Kidney epithelial cell (primary cell): ENCODE measurements at regions not wholly inside any gene's neighbourhood (a gene's known extent, or its start where the extent isn't known, plus 50 kb on each side); places are given as distances from the start of the nearest gene placed in this dataset.

ENCODE experiments used
- DNase-seq: peaks from one replicate; pipeline ENCODE4 v3.0.0-alpha.2; 2010; ENCODE audit warnings: low read depth
- H3K27me3 ChIP-seq: 2 replicates; pipeline ENCODE4 v1.6.0; 2011; ENCODE audit warnings: low read length; ENCODE audit not compliant: control insufficient read depth, insufficient read depth
- H3K36me3 ChIP-seq: 2 replicates; pipeline ENCODE4 v1.5.1; 2011; ENCODE audit warnings: low read length; ENCODE audit not compliant: control insufficient read depth, insufficient read depth
- H3K4me3 ChIP-seq: 2 replicates; pipeline ENCODE4 v1.5.1; 2011; ENCODE audit warnings: low read depth, mild to moderate bottlenecking, control low read depth, low read length
- TF ChIP-seq, protein P1 (sequence below): IDR thresholded peaks from 2 replicates; pipeline ENCODE4 v1.5.1; 2011; ENCODE audit warnings: mild to moderate bottlenecking, moderate library complexity, low read length, control low read depth, inconsistent platforms; ENCODE audit not compliant: insufficient read depth, poor library complexity, severe bottlenecking

DNA sequence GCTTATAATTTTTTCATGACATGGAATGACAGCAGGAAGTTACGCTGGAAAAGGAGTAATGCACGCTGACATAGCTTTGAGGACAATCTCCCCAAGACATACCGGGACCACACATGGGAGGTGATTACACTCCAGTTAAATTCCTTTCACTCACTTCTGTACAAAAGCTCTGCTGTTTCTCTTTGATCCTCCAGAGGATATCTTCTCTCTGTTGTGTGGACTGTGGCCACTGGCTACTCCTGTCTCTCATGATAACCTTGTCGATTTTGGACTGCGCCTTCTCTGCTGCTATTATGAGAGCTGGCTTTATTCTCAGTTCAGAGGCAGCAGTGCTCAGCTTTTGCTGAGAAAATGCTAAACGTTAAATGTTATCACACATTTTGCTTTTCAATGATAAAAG lies 464.6 kb downstream of the FGF9 start:
- Histone ChIP-seq H3K4me3 (no peak overlapping the region), H3K36me3 (no peaks in the 10 kb centered on the region), H3K27me3 (no peaks in the 10 kb centered on the region)
- TF ChIP-seq, protein P1, sequence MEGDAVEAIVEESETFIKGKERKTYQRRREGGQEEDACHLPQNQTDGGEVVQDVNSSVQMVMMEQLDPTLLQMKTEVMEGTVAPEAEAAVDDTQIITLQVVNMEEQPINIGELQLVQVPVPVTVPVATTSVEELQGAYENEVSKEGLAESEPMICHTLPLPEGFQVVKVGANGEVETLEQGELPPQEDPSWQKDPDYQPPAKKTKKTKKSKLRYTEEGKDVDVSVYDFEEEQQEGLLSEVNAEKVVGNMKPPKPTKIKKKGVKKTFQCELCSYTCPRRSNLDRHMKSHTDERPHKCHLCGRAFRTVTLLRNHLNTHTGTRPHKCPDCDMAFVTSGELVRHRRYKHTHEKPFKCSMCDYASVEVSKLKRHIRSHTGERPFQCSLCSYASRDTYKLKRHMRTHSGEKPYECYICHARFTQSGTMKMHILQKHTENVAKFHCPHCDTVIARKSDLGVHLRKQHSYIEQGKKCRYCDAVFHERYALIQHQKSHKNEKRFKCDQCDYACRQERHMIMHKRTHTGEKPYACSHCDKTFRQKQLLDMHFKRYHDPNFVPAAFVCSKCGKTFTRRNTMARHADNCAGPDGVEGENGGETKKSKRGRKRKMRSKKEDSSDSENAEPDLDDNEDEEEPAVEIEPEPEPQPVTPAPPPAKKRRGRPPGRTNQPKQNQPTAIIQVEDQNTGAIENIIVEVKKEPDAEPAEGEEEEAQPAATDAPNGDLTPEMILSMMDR: no peak
- DNase-seq: no peak

GRCh38 chr13:22137361-22138050 lies 466.6 kb downstream of the FGF9 start:
- no peaks in the 10 kb centered on the region for H3K27me3 ChIP-seq
- TF ChIP-seq, protein P1: no peak
- no peaks in the 10 kb centered on the region for H3K36me3 ChIP-seq
- no peak for DNase-seq
- H3K4me3 ChIP-seq: no peak overlapping the region

GRCh38 chr13:22138947-22139346 lies 468.1 kb downstream of the FGF9 start:
- H3K4me3 ChIP-seq: no peak overlapping the region
- no peak for DNase-seq
- TF ChIP-seq, protein P1: no peak
- no peaks in the 10 kb centered on the region for H3K27me3 ChIP-seq
- no peaks in the 10 kb centered on the region for H3K36me3 ChIP-seq

- TF ChIP-seq, protein P1: no peak
- no peak for DNase-seq
- Histone ChIP-seq H3K36me3 (no peaks in the 10 kb centered on the region), H3K4me3 (no peak overlapping the region), H3K27me3 (no peaks in the 10 kb centered on the region)
These were observed 470.8 kb downstream of the FGF9 start for GRCh38 chr13:22141716-22142115.

DNA sequence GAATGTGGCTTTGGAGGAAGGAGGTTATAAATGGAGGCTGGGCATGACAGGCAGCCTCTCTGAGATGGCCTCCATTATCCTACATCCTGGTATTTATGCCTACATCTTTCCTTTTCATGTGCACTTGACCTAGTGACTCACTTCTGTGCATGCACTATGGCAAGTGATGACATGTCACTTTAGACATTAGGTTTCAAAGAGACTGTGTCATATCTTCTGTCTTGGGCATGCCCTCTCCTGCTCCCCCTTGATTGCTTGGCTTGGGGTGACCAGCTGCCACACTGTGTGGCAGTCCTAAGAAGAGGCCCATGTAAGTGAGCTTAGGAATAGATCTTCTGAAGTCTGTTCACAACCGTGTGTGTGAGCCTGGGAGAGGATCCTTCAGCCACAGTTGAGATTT lies 472.8 kb downstream of the FGF9 start:
- no peaks in the 10 kb centered on the region for H3K27me3 ChIP-seq
- TF ChIP-seq, protein P1: no peak
- no peak for DNase-seq
- H3K4me3 ChIP-seq: no peak overlapping the region
- no peaks in the 10 kb centered on the region for H3K36me3 ChIP-seq

- no peak for DNase-seq
- no peak overlapping the region for H3K4me3 ChIP-seq
- TF ChIP-seq, protein P1: no peak
- no peaks in the 10 kb centered on the region for H3K27me3 ChIP-seq
- H3K36me3 ChIP-seq: no peaks in the 10 kb centered on the region
These were observed 473.9 kb downstream of the FGF9 start for GRCh38 chr13:22144806-22145205.
